Ovary (tissue), 7 donors: ENCODE measurements at regions not wholly inside any gene's neighbourhood (a gene's known extent, or its start where the extent isn't known, plus 50 kb on each side); places are given as distances from the start of the nearest gene placed in this dataset. TPM values are rescaled to one million over a fixed set of nuclear protein-coding genes. Genes with fewer than 3 reads are reported as not detected.

ENCODE experiments used
- DNase-seq, 5 donors: peaks; one replicate each; pipeline ENCODE4 v3.0.0-alpha.2; 2019 to 2020
- H3K27ac ChIP-seq, 2 donors: fragments of 200-600 bp; one replicate each; pipeline versions ENCODE4 v1.5.1 to v1.8.0; 2019 to 2022
- H3K27me3 ChIP-seq: fragments of 200-600 bp; one replicate; pipeline ENCODE4 v1.8.0; 2022
- H3K36me3 ChIP-seq: fragments of 200-600 bp; sonication (generic); one replicate; pipeline ENCODE4 v1.5.1; 2019
- H3K4me1 ChIP-seq: one replicate; pipeline ENCODE4 v1.8.1; 2013; ENCODE audit warnings: mild to moderate bottlenecking, moderate library complexity; ENCODE audit not compliant: insufficient read depth
- H3K4me3 ChIP-seq: fragments of 200-600 bp; sonication (generic); one replicate; pipeline ENCODE4 v1.5.1; 2017
- H3K9me3 ChIP-seq, 2 donors: fragments of 200-600 bp in 1 of 2; sonication (generic) in 1 of 2; one replicate each; pipeline versions ENCODE4 v1.5.1 to v1.8.1; 2013 to 2019; ENCODE audit warnings: mild to moderate bottlenecking in 1 of 2, moderate library complexity in 1 of 2
- CTCF ChIP-seq, 3 donors: fragments of 450-650 bp in 2 of 3; fragments of 200-600 bp in 1 of 3; IDR thresholded peaks; one replicate each; pipeline versions ENCODE4 v1.5.1 to v1.8.0; 2016 to 2022; ENCODE audit warnings: antibody characterized with exemption in 3 of 3, mild to moderate bottlenecking in 1 of 3
- EP300 ChIP-seq: sonication (generic); formaldehyde crosslinking; IDR thresholded peaks from one replicate; pipeline ENCODE4 v1.6.1; 2017; ENCODE audit warnings: antibody characterized with exemption
- POLR2A ChIP-seq: fragments of 450-650 bp; IDR thresholded peaks from one replicate; pipeline ENCODE4 v1.6.1; 2017; ENCODE audit warnings: antibody characterized with exemption, mild to moderate bottlenecking, moderate library complexity
- WGBS, 3 donors: extraction: QIAGEN DNeasy Blood & Tissue Kit in 1 of 3; methylation state at CpG; one replicate each; pipeline versions ENCODE4 v1.1.5 to v1.1.7; 2013 to 2017; 5-methylcytosine and 5-hydroxymethylcytosine counted together
- intact Hi-C, 4 donors: fragments of 100-400 bp; cut with DNase I; formaldehyde crosslinking; loops; one replicate each; pipeline versions ENCODE4 v1.11.0 to v1.15.1; 2022 to 2023
- microRNA-seq, 3 donors: library from miRNA; unstranded; fragments of <30 nt; microRNA quantifications; one replicate each; pipeline versions ENCODE4 to v1.2.0, GENCODE V29; 2019 to 2020
- small RNA-seq: library from RNA; depleted of rRNA; stranded (forward); fragments of <200 nt; gene quantifications from one replicate; pipeline ENCODE3, GENCODE V24; 2016
- donor health status: DM: no; HTN: no; CAD: no; lungs with moderate emphysema.
- donor health status: DM: no; HTN: no; CAD: no.
- donor health status: Bipolar disorder and iron deficiency.
- donor health status: DM: no; HTN: no; CAD: no.
- donor health status: DM: yes; HTN: yes; CAD: no.

- intact Hi-C loops = no loop called here
- no peak for TF ChIP-seq CTCF (IDR thresholded peaks at IDR 0.05)
- no peak for TF ChIP-seq POLR2A
- no peak for TF ChIP-seq EP300
- H3K4me1 ChIP-seq = no peaks in the 10 kb centered on the region
- DNase-seq = no peak
- H3K4me3 ChIP-seq = no peak overlapping the region
- no peaks in the 10 kb centered on the region for H3K27me3 ChIP-seq
- no peak overlapping the region for H3K27ac ChIP-seq
- WGBS, 3 donors = 31 to 51% (median 35%) methylated on average over 2 of the region's 2 CpGs
- H3K9me3 ChIP-seq = no peaks in the 10 kb centered on the region
- no peaks in the 10 kb centered on the region for H3K36me3 ChIP-seq
These were observed 50.3 kb upstream of the E2F8 start for GRCh38 chr11:19291064-19291463.

Small RNAs in the stretch of these regions (microRNA-seq; reads per million reads assigned to microRNA genes)
- gene MIR4486 = 0 reads per million in 3 donors

Small RNAs in the stretch of these regions (small RNA-seq; reads per million reads assigned to genes)
- gene MIR4486 = not detected
- gene RF00408 = not detected
- not detected for gene RNA5SP335
